ENCODE measurements at regions not wholly inside any gene's neighbourhood (a gene's known extent, or its start where the extent isn't known, plus 50 kb on each side); places are given as distances from the start of the nearest gene placed in this dataset.

GRCh38 chr9:79989079-79989478 is 417.3 kb downstream of the TLE4 start (continued):
- no peak for TF ChIP-seq ATF2 (IDR thresholded peaks at IDR 0.05; ENCODE audit: low read length)
- no peak for TF ChIP-seq POLR2AphosphoS5 (IDR thresholded peaks at IDR 0.05; ENCODE audit: low read depth, low read length)
- no peak for TF ChIP-seq CHD7 (IDR thresholded peaks at IDR 0.05; ENCODE audit: insufficient replicate concordance, low read length)
- TF ChIP-seq BCL11A (IDR thresholded peaks at IDR 0.05; ENCODE audit: low read depth in 2 of 2, low read length in 2 of 2), result no peak
- TF ChIP-seq, protein P1, sequence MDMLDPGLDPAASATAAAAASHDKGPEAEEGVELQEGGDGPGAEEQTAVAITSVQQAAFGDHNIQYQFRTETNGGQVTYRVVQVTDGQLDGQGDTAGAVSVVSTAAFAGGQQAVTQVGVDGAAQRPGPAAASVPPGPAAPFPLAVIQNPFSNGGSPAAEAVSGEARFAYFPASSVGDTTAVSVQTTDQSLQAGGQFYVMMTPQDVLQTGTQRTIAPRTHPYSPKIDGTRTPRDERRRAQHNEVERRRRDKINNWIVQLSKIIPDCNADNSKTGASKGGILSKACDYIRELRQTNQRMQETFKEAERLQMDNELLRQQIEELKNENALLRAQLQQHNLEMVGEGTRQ (IDR thresholded peaks at IDR 0.05; ENCODE audit: low read length), result no peak
- no peak for TF ChIP-seq POU5F1 (IDR thresholded peaks at IDR 0.05; ENCODE audit: low read depth, low read length)
- no peak for TF ChIP-seq E2F6 (IDR thresholded peaks at IDR 0.05)
- no peak for TF ChIP-seq GTF2F1 (IDR thresholded peaks at IDR 0.05; ENCODE audit: borderline replicate concordance, low read depth, low read length)
